GM12878 (cell line): ENCODE measurements at regions not wholly inside any gene's neighbourhood (a gene's known extent, or its start where the extent isn't known, plus 50 kb on each side); places are given as distances from the start of the nearest gene placed in this dataset.

Source experiments
- ATAC-seq: fragments of 200-7000 bp; cut with Tn5 transposase; 3 replicates; pipeline ENCODE4 v1.9.1; 2020; ENCODE audit warnings: mild to moderate bottlenecking, moderate library complexity
- BruUV-seq: library from RNA; stranded (reverse); fragments of 400-500 nt; replicated peaks from 2 replicates; lab custom pipeline; 2021; lab: Mats Ljungman, UMichigan
- CTCF ChIA-PET: fragments of 300-600 bp; sonication (Branson Sonifier 250); formaldehyde crosslinking; extraction: SDS; loops from one replicate; lab custom pipeline; 2021; ENCODE audit warnings: inconsistent platforms; lab: Yijun Ruan, JAX
- POLR2A ChIA-PET: fragments of 350-600 bp; formaldehyde crosslinking; extraction: SDS; loops from one replicate; lab custom pipeline; 2021; ENCODE audit warnings: inconsistent platforms; lab: Charles Lee
- RAD21 ChIA-PET: fragments of 300-600 bp; sonication (Branson Sonifier 250); formaldehyde crosslinking; loops from one replicate; lab custom pipeline; 2023; ENCODE audit warnings: antibody characterized with exemption; ENCODE audit not compliant: unreplicated experiment; lab: Charles Lee
- SMC1A ChIA-PET: fragments of 300-600 bp; sonication (Branson Sonifier 250); formaldehyde crosslinking; loops from one replicate; lab custom pipeline; 2023; ENCODE audit not compliant: unreplicated experiment, uncharacterized antibody; lab: Charles Lee
- DNase-seq: peaks from one replicate; pipeline ENCODE4 v3.0.0-alpha.2; 2011; ENCODE audit warnings: low read depth, low spot score
- FAIRE-seq: peaks from 3 replicates; lab custom pipeline; 2011; peaks lifted over from hg19 to GRCh38; lab: Jason Lieb, UNC
- H2AFZ ChIP-seq: 2 replicates; pipeline ENCODE4 v1.6.0; 2011; ENCODE audit warnings: low read depth, low read length, control low read depth; ENCODE audit not compliant: control insufficient read depth
- H3K27ac ChIP-seq: 2 replicates; pipeline ENCODE4 v1.5.1; 2011; ENCODE audit warnings: control low read depth; ENCODE audit not compliant: control insufficient read depth, insufficient read depth
- H3K27me3 ChIP-seq, 2 experiments: replicated peaks in 1 of 2; 2 replicates each; pipeline versions ENCODE4 v1.6.0 to v1.6.1; 2011; ENCODE audit warnings: low read length in 1 of 2; ENCODE audit not compliant: control insufficient read depth in 2 of 2, insufficient read depth in 2 of 2
- H3K36me3 ChIP-seq, 2 experiments: 2 replicates each; pipeline ENCODE4 v1.5.1; 2011; ENCODE audit warnings: low read length in 1 of 2; ENCODE audit not compliant: control insufficient read depth in 2 of 2, insufficient read depth in 2 of 2
- H3K4me1 ChIP-seq: 2 replicates; pipeline ENCODE4 v1.6.1; 2011; ENCODE audit warnings: mild to moderate bottlenecking, low read length, moderate library complexity, mixed read lengths; ENCODE audit not compliant: control insufficient read depth, insufficient read depth
- H3K4me2 ChIP-seq: 2 replicates; pipeline ENCODE4 v1.6.0; 2011; ENCODE audit warnings: control low read depth; ENCODE audit not compliant: control insufficient read depth, insufficient read depth
- H3K4me3 ChIP-seq: fragments of 200-600 bp; sonication (generic); 2 replicates; pipeline ENCODE4 v1.5.1; 2016
- H3K79me2 ChIP-seq: 2 replicates; pipeline ENCODE4 v1.6.0; 2011; ENCODE audit warnings: low read length; ENCODE audit not compliant: control insufficient read depth, insufficient read depth
- H3K9ac ChIP-seq: 2 replicates; pipeline ENCODE4 v1.8.0; 2011; ENCODE audit warnings: low read length, control low read depth, mixed read lengths; ENCODE audit not compliant: control insufficient read depth, insufficient read depth
- H3K9me3 ChIP-seq: replicated peaks from 3 replicates; pipeline ENCODE4 v1.5.1; 2011; ENCODE audit warnings: mild to moderate bottlenecking, low read length; ENCODE audit not compliant: control insufficient read depth, insufficient read depth
- H4K20me1 ChIP-seq: 2 replicates; pipeline ENCODE4 v1.6.0; 2011; ENCODE audit not compliant: control insufficient read depth, insufficient read depth
- EP300 ChIP-seq, 2 experiments: fragments of 150-350 bp in 1 of 2; IDR thresholded peaks; 2 replicates each; pipeline ENCODE4 v1.6.1; 2011 to 2012; ENCODE audit warnings: low read depth in 2 of 2, low read length in 2 of 2, borderline replicate concordance in 1 of 2, improper control_type of control experiment in 1 of 2, inconsistent platforms in 1 of 2; ENCODE audit not compliant: control insufficient read depth in 1 of 2
- FOS ChIP-seq: IDR thresholded peaks from 3 replicates; pipeline ENCODE4 v1.6.1; 2011; ENCODE audit warnings: borderline replicate concordance; ENCODE audit not compliant: insufficient read length; ENCODE audit errors: extremely low read depth
- HDAC2 ChIP-seq: fragments of 200-600 bp; sonication (generic); IDR thresholded peaks from 2 replicates; pipeline ENCODE4 v1.6.1; 2017
- HSF1 ChIP-seq: fragments of 150-350 bp; IDR thresholded peaks from 2 replicates; pipeline ENCODE4 v1.6.1; 2014; ENCODE audit warnings: mild to moderate bottlenecking, low read depth, low read length
- LARP7 ChIP-seq: fragments of 450-650 bp; IDR thresholded peaks from 2 replicates; pipeline ENCODE4 v1.6.1; 2017; ENCODE audit warnings: mild to moderate bottlenecking
- RUNX3 ChIP-seq: IDR thresholded peaks from 2 replicates; pipeline ENCODE4 v1.6.1; 2012; ENCODE audit warnings: low read length, inconsistent platforms
- SREBF1 ChIP-seq: IDR thresholded peaks from 2 replicates; pipeline ENCODE4 v1.6.1; 2012; ENCODE audit warnings: mild to moderate bottlenecking, low read length
- TBL1XR1 ChIP-seq: IDR thresholded peaks from 2 replicates; pipeline ENCODE4 v1.6.1; 2012; ENCODE audit warnings: low read depth, low read length, improper control_type of control experiment
- ZZZ3 ChIP-seq: IDR thresholded peaks from 2 replicates; pipeline ENCODE4 v1.6.1; 2011; ENCODE audit warnings: low read depth; ENCODE audit not compliant: control insufficient read depth, insufficient read length
- WGBS: methylation state at CpG from one replicate; pipeline ENCODE4 v1.1.6; 2016; ENCODE audit warnings: low lambda C conversion rate; ENCODE audit not compliant: insufficient replicate concordance, insufficient coverage; ENCODE audit errors: missing lambda C conversion rate; 5-methylcytosine and 5-hydroxymethylcytosine counted together
- in situ Hi-C: fragments of 300-500 bp; cut with MboI; formaldehyde crosslinking; loops from 9 replicates; pipeline ENCODE4 v1.14.3; 2018; ENCODE audit warnings: mixed read lengths
- intact Hi-C: fragments of 100-400 bp; cut with micrococcal nuclease; formaldehyde crosslinking; loops from one replicate; pipeline ENCODE4 v1.14.2; 2022; ENCODE audit not compliant: unreplicated experiment
- TF ChIP-seq, protein P1 (sequence below): fragments of 450-650 bp; conservative IDR thresholded peaks from 2 replicates; pipeline ENCODE4 v1.6.1; 2017; ENCODE audit warnings: mild to moderate bottlenecking, moderate library complexity
- TF ChIP-seq, protein P2 (sequence below): fragments of 450-650 bp; IDR thresholded peaks from 2 replicates; pipeline ENCODE4 v1.6.1; 2017; ENCODE audit warnings: borderline replicate concordance
- TF ChIP-seq, protein P3 (sequence below): IDR thresholded peaks from 2 replicates; pipeline ENCODE4 v1.6.1; 2011; ENCODE audit warnings: mild to moderate bottlenecking, low read depth, low read length, moderate library complexity; ENCODE audit not compliant: insufficient replicate concordance
- TF ChIP-seq, protein P4 (sequence below): IDR thresholded peaks from 2 replicates; pipeline ENCODE4 v1.6.1; 2012; ENCODE audit warnings: low read depth, low read length, improper control_type of control experiment
- TF ChIP-seq, protein P5 (sequence below): fragments of 450-650 bp; IDR thresholded peaks from 2 replicates; pipeline ENCODE4 v1.6.1; 2017; ENCODE audit warnings: mild to moderate bottlenecking, low read depth, inconsistent platforms; ENCODE audit not compliant: poor library complexity, severe bottlenecking

DNA sequence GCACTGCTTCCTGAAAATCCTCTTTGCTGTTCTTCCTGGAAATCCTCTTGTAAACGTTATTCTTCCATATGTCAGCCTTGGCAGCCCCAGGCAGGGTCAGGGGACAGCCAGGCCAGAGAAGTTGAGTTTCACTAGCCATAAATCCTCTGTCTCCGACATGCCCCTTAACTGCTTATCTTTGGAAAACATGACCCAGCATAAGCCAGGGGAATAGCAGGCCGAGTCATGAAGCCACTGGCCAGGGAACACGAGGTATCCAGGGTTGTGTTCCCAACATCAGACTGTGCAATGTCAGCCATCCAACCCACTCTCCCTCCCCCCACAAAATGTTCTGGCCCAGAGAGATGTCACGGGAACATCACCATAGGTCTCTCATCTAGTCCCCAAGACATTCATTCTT lies 453.9 kb downstream of the MED13L start:
- Histone ChIP-seq H3K36me3 (no peaks in the 10 kb centered on the region), H3K27ac (no peak overlapping the region), H3K9ac (no peak overlapping the region), H3K27me3 (no peaks in the 10 kb centered on the region; a peak in 1 of 4 replicates), H3K4me1 (no peaks in the 10 kb centered on the region), H4K20me1 (no peaks in the 10 kb centered on the region), H2AFZ (no peak overlapping the region), H3K79me2 (no peaks in the 10 kb centered on the region), H3K4me3 (no peak overlapping the region), H3K9me3 (no peaks in the 10 kb centered on the region), H3K4me2 (no peak overlapping the region)
- POLR2A ChIA-PET = no interaction called here
- intact Hi-C loops = no loop called here
- TF ChIP-seq HSF1 = no peak
- no peak for TF ChIP-seq ZZZ3
- TF ChIP-seq, protein P1, sequence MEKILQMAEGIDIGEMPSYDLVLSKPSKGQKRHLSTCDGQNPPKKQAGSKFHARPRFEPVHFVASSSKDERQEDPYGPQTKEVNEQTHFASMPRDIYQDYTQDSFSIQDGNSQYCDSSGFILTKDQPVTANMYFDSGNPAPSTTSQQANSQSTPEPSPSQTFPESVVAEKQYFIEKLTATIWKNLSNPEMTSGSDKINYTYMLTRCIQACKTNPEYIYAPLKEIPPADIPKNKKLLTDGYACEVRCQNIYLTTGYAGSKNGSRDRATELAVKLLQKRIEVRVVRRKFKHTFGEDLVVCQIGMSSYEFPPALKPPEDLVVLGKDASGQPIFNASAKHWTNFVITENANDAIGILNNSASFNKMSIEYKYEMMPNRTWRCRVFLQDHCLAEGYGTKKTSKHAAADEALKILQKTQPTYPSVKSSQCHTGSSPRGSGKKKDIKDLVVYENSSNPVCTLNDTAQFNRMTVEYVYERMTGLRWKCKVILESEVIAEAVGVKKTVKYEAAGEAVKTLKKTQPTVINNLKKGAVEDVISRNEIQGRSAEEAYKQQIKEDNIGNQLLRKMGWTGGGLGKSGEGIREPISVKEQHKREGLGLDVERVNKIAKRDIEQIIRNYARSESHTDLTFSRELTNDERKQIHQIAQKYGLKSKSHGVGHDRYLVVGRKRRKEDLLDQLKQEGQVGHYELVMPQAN = no peak
- TF ChIP-seq FOS = no peak
- no peak for TF ChIP-seq RUNX3
- TF ChIP-seq, protein P2, sequence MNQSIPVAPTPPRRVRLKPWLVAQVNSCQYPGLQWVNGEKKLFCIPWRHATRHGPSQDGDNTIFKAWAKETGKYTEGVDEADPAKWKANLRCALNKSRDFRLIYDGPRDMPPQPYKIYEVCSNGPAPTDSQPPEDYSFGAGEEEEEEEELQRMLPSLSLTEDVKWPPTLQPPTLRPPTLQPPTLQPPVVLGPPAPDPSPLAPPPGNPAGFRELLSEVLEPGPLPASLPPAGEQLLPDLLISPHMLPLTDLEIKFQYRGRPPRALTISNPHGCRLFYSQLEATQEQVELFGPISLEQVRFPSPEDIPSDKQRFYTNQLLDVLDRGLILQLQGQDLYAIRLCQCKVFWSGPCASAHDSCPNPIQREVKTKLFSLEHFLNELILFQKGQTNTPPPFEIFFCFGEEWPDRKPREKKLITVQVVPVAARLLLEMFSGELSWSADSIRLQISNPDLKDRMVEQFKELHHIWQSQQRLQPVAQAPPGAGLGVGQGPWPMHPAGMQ = no peak
- TF ChIP-seq TBL1XR1 = no peak
- TF ChIP-seq, protein P3, sequence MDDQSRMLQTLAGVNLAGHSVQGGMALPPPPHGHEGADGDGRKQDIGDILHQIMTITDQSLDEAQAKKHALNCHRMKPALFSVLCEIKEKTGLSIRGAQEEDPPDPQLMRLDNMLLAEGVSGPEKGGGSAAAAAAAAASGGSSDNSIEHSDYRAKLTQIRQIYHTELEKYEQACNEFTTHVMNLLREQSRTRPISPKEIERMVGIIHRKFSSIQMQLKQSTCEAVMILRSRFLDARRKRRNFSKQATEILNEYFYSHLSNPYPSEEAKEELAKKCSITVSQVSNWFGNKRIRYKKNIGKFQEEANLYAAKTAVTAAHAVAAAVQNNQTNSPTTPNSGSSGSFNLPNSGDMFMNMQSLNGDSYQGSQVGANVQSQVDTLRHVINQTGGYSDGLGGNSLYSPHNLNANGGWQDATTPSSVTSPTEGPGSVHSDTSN = no peak
- no peak for TF ChIP-seq SREBF1
- no peak for TF ChIP-seq LARP7
- TF ChIP-seq EP300 (IDR thresholded peaks at IDR 0.05; ENCODE audit: borderline replicate concordance in 1 of 2, control insufficient read depth in 1 of 2, low read depth in 2 of 2, low read length in 2 of 2) = no peak
- TF ChIP-seq HDAC2 = no peak
- TF ChIP-seq, protein P4, sequence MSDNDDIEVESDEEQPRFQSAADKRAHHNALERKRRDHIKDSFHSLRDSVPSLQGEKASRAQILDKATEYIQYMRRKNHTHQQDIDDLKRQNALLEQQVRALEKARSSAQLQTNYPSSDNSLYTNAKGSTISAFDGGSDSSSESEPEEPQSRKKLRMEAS = no peak
- TF ChIP-seq, protein P5, sequence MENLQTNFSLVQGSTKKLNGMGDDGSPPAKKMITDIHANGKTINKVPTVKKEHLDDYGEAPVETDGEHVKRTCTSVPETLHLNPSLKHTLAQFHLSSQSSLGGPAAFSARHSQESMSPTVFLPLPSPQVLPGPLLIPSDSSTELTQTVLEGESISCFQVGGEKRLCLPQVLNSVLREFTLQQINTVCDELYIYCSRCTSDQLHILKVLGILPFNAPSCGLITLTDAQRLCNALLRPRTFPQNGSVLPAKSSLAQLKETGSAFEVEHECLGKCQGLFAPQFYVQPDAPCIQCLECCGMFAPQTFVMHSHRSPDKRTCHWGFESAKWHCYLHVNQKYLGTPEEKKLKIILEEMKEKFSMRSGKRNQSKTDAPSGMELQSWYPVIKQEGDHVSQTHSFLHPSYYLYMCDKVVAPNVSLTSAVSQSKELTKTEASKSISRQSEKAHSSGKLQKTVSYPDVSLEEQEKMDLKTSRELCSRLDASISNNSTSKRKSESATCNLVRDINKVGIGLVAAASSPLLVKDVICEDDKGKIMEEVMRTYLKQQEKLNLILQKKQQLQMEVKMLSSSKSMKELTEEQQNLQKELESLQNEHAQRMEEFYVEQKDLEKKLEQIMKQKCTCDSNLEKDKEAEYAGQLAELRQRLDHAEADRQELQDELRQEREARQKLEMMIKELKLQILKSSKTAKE = no peak
- SMC1A ChIA-PET = no interaction called here
- no peak for ATAC-seq
- RAD21 ChIA-PET = no interaction called here
- no peak for FAIRE-seq
- in situ Hi-C loops = no loop called here
- DNase-seq = no peak
- WGBS = 21% methylated on average over 5 of the region's 5 CpGs
- no TSS peak for BruUV-seq
- CTCF ChIA-PET = no interaction called here
